ENCODE measurements at regions not wholly inside any gene's neighbourhood (a gene's known extent, or its start where the extent isn't known, plus 50 kb on each side); places are given as distances from the start of the nearest gene placed in this dataset.

GRCh38 chr10:84789026-84789425, 460.6 kb downstream of the CCSER2 start:
- no peaks in the 10 kb centered on the region for H3K36me3 ChIP-seq (ENCODE audit: control insufficient read depth, insufficient read depth, low read length)
- H3K27me3 ChIP-seq (ENCODE audit: control insufficient read depth, insufficient read depth, low read length) = no peaks in the 10 kb centered on the region
- H3K4me3 ChIP-seq (ENCODE audit: low read depth, low read length) = no peak overlapping the region
- TF ChIP-seq, protein P1, sequence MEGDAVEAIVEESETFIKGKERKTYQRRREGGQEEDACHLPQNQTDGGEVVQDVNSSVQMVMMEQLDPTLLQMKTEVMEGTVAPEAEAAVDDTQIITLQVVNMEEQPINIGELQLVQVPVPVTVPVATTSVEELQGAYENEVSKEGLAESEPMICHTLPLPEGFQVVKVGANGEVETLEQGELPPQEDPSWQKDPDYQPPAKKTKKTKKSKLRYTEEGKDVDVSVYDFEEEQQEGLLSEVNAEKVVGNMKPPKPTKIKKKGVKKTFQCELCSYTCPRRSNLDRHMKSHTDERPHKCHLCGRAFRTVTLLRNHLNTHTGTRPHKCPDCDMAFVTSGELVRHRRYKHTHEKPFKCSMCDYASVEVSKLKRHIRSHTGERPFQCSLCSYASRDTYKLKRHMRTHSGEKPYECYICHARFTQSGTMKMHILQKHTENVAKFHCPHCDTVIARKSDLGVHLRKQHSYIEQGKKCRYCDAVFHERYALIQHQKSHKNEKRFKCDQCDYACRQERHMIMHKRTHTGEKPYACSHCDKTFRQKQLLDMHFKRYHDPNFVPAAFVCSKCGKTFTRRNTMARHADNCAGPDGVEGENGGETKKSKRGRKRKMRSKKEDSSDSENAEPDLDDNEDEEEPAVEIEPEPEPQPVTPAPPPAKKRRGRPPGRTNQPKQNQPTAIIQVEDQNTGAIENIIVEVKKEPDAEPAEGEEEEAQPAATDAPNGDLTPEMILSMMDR (IDR thresholded peaks at IDR 0.05; ENCODE audit: insufficient read depth, low read length, severe bottlenecking) = no peak
- DNase-seq (ENCODE audit: low read depth) (no peak), FAIRE-seq (no peak)

DNA sequence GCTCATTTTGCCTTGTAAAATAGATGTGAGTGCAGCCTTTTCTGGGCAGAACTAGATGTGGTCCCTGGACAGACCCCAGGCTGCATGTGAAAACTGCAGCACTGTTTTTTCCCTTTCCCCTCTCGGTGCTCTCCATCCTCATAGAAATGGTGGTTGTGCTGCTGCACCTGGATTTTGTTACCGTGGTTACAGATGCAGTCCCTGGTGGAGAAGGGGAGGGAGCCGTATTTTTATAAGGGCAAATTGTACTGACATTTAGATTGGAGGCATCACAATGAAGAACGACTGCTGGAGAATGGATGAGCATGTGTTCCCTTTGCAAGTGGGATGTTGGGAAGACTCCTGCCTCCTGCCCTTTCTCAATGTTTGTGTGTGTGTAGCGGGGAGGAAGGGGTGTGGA, 469.9 kb downstream of the CCSER2 start:
- TF ChIP-seq, protein P1 (IDR thresholded peaks at IDR 0.05; ENCODE audit: insufficient read depth, low read length, severe bottlenecking) = no peak
- H3K27me3 ChIP-seq (ENCODE audit: control insufficient read depth, insufficient read depth, low read length) = no peaks in the 10 kb centered on the region
- H3K4me3 ChIP-seq (ENCODE audit: low read depth, low read length) = no peak overlapping the region
- FAIRE-seq (no peak), DNase-seq (ENCODE audit: low read depth) (no peak)
- no peaks in the 10 kb centered on the region for H3K36me3 ChIP-seq (ENCODE audit: control insufficient read depth, insufficient read depth, low read length)

DNA sequence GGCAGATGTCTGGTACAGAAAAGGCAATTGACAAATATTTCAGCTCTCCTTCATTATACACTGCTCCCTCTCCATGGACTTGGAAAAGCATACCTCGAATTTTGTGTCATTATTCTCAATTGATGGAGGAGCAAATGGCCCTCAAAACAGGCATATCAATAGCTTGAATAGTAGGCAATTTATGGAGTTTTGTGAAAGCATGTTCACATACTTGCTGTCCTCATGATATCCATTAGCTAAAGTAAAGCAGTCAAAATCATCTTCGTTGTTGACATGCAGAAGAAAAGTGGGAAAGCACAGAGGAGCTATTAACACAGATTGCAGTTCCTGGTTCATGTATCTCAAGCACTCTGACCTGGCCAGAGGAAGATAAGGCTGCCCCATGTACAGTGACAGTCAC, 472.8 kb downstream of the CCSER2 start:
- Histone ChIP-seq H3K27me3 (ENCODE audit: control insufficient read depth, insufficient read depth, low read length) (no peaks in the 10 kb centered on the region), H3K4me3 (ENCODE audit: low read depth, low read length) (no peak overlapping the region), H3K36me3 (ENCODE audit: control insufficient read depth, insufficient read depth, low read length) (no peaks in the 10 kb centered on the region)
- DNase-seq (ENCODE audit: low read depth) = no peak
- no peak for FAIRE-seq
- TF ChIP-seq, protein P1 (IDR thresholded peaks at IDR 0.05; ENCODE audit: insufficient read depth, low read length, severe bottlenecking) = no peak

- no peak overlapping the region for H3K4me3 ChIP-seq (ENCODE audit: low read depth, low read length)
- no peaks in the 10 kb centered on the region for H3K27me3 ChIP-seq (ENCODE audit: control insufficient read depth, insufficient read depth, low read length)
- H3K36me3 ChIP-seq (ENCODE audit: control insufficient read depth, insufficient read depth, low read length) = no peaks in the 10 kb centered on the region
- no peak for DNase-seq (ENCODE audit: low read depth)
- TF ChIP-seq, protein P1 (IDR thresholded peaks at IDR 0.05; ENCODE audit: insufficient read depth, low read length, severe bottlenecking) = no peak
- no peak for FAIRE-seq
Measured at GRCh38 chr10:84801916-84802315, 473.5 kb downstream of the CCSER2 start.

DNA sequence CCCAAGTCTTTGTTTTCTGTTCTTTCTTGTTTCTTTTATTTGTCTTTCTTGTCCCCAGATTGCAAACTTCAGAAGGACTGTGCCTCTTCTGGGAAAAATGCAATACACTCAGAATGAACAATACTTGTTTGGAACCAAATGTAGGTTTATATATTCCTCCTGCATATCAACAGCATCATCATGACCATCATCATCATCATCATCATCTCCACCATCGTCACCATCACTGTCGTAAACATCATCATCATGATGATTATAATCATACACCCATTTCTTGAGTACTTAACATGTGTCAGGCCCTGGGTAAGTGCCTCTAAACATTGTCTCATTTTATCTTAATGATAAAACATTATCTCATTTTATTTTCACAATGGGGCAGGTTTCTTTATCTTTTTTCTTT, 476.8 kb downstream of the CCSER2 start:
- no peaks in the 10 kb centered on the region for H3K27me3 ChIP-seq (ENCODE audit: control insufficient read depth, insufficient read depth, low read length)
- FAIRE-seq = no peak
- no peak overlapping the region for H3K4me3 ChIP-seq (ENCODE audit: low read depth, low read length)
- no peak for DNase-seq (ENCODE audit: low read depth)
- H3K36me3 ChIP-seq (ENCODE audit: control insufficient read depth, insufficient read depth, low read length) = no peaks in the 10 kb centered on the region
- TF ChIP-seq, protein P1 (IDR thresholded peaks at IDR 0.05; ENCODE audit: insufficient read depth, low read length, severe bottlenecking) = no peak

DNA sequence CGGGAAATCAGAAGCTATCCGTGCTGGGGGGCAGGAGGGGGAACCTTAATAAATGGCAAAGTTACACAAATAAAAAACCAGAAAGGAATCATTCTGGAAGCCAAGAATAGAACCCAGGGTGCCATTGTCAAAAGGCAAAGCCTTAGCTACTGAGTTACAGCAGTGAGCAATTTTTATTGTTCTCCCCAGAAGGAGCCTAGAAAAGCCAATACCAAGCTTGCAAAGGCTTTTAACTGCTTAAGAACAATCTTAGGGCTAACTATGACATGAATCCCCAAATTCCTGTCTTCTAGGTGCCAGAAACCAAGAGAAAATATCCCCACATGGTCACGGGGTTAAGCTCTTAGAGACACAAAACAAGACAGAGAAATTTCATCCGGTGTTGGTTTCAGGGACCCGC, 482.7 kb downstream of the CCSER2 start:
- Histone ChIP-seq H3K4me3 (ENCODE audit: low read depth, low read length) (no peak overlapping the region), H3K36me3 (ENCODE audit: control insufficient read depth, insufficient read depth, low read length) (no peaks in the 10 kb centered on the region), H3K27me3 (ENCODE audit: control insufficient read depth, insufficient read depth, low read length) (no peaks in the 10 kb centered on the region)
- TF ChIP-seq, protein P1 (IDR thresholded peaks at IDR 0.05; ENCODE audit: insufficient read depth, low read length, severe bottlenecking) = no peak
- FAIRE-seq (no peak), DNase-seq (ENCODE audit: low read depth) (no peak)

Data from bronchial epithelial cell (primary cell).